GM12874 (cell line): ENCODE measurements at regions not wholly inside any gene's neighbourhood (a gene's known extent, or its start where the extent isn't known, plus 50 kb on each side); places are given as distances from the start of the nearest gene placed in this dataset.

ENCODE experiments used
- TF ChIP-seq, protein P1 (sequence below): IDR thresholded peaks from 2 replicates; pipeline ENCODE4 v1.5.1; 2011; ENCODE audit warnings: low read depth, mild to moderate bottlenecking, control low read depth, low read length, moderate library complexity; ENCODE audit not compliant: insufficient read depth

DNA sequence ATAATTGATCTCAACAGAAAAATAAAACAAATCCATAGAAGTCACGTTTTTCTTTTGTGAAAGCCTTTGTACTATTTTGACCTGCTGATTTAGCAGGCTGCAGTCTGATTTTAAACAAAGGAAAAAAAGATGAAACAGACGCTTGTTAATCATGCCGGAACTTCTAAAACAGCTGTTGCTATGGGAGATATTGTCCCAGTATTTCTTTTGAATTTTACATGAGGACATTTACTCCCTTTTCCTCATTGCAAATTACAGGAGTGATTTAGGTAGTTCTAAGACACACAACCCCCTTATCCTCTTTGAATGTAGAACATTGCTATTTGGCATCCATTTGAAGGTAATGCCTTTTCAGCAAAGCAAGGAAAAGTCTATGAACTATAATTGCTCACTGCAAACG is 416.1 kb downstream of the BCKDHB start:
- TF ChIP-seq, protein P1, sequence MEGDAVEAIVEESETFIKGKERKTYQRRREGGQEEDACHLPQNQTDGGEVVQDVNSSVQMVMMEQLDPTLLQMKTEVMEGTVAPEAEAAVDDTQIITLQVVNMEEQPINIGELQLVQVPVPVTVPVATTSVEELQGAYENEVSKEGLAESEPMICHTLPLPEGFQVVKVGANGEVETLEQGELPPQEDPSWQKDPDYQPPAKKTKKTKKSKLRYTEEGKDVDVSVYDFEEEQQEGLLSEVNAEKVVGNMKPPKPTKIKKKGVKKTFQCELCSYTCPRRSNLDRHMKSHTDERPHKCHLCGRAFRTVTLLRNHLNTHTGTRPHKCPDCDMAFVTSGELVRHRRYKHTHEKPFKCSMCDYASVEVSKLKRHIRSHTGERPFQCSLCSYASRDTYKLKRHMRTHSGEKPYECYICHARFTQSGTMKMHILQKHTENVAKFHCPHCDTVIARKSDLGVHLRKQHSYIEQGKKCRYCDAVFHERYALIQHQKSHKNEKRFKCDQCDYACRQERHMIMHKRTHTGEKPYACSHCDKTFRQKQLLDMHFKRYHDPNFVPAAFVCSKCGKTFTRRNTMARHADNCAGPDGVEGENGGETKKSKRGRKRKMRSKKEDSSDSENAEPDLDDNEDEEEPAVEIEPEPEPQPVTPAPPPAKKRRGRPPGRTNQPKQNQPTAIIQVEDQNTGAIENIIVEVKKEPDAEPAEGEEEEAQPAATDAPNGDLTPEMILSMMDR, result no peak

DNA sequence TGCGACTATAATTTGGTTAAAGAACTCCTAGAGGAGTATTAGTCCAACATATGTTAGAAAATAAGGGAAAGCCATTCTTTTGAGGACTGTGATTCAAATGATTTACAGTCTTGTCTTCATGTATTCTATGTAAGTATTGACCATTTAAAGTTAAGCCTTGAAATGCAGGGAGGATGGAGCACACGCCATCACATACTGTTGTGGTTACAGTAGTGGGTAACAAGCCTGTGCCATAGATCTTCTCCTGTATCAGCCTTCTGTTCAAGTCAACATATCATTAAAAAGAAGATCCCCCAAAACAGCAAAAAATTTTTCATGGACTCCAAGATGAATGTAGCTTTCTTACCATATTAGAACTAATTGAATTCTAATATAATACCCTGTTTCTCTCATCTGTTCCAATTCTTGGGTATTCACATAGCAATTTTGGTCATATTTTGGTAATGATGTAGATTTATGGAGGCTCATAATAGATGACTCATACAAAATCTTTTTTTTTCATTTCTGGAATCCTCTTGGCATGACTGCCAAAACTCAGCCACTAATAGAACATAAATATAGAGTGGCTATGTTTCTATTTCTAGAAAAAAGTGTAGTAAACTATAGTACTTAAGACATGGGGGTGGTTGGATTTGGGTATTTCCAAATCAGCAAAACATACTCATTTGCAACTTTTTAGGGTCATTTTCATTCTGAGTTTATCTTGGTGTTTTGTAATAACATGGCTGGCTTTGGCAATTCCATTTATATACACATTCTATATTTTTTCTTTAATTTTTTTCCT is 413.5 kb downstream of the BCKDHB start:
- TF ChIP-seq, protein P1, result no peak

DNA sequence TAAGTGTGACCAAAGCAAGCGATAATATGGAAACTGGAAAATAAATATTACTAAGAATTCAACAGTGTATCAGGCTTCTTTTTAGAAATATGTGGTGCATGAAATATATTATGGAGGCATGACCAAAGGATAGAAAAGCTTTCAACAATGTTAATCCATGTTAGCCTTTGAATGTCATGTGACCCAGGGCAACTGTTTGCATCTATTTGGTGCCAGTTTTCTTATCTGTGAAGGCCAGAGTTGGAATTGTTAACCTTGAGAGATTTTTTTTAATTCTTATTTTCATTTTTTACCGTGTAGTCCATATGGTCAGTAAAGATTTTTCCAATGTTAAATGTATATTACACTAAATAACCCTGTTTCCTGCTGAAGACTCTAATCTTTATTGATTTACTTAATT is 411.1 kb downstream of the BCKDHB start:
- TF ChIP-seq, protein P1, result no peak

DNA sequence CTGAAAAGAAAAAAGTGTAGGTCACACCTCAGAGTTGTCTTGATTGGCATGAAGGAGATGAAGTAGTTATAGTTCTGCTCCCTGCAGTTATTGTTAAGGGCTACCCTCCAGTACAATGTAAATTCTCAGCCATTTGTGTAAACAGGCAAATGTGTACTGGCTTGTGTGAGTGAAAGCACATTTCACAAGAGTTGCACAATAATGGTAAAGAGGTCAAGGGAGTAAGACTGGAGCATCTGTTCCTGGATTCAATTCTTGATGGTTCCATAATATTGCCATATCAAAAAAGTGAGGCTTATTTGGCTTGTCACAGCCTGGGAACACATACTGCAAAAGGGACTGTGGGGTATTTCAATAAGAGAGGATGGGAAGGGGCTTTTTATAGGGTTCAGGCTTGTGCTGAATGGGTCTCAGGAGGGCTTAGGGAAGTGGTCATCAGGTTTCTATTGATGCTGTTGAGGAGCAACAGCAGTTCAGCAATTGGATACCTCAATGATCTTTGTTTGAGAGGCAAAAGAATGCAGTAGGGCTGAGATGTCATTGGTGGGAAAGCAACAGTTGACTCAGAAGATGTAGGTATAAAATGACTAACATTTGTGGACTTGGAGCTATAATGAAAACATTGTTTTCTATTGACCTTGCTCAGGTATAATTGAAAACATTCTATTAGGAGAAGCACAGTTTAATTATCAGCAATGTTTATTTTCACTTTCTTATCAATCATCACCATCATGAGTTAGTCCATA is 402.6 kb downstream of the BCKDHB start:
- TF ChIP-seq, protein P1, result no peak

DNA sequence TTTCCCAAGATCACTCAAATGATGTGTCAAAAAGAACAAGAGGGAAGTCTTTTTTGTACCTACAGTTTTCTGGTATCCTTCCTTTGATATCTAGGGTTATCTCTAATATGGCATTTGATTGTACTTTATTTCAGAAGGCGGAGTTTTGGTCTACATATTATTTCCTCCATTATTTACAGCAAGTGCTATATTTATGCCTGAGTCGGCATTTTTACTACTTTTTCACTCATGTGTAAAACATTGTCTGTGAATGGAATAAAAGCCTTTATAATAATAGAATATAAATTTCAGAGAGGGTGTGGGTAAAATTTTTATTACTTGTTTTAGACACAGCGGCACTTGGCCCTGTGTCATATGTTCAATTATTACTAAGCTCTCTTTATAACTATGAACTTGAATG is 398.4 kb downstream of the BCKDHB start:
- TF ChIP-seq, protein P1, result no peak

DNA sequence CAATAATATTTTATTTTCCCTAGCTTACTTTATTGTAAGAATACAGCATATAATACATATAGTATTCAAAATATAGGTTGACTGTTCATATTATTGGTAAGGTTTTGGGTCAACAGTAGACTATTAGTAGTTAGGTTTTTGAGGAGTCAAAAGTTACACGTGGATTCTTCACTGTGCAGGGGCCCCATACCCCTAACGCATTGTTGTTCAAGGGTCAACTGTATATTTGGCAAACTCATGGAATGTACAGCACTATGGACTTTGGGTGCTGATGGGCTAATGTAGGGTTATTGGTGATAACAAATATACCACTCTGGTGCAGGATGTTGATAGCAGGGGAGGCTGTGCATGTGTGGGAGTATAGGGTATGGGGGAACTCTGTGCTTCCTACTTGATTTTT is 397.2 kb downstream of the BCKDHB start:
- TF ChIP-seq, protein P1, result no peak

DNA sequence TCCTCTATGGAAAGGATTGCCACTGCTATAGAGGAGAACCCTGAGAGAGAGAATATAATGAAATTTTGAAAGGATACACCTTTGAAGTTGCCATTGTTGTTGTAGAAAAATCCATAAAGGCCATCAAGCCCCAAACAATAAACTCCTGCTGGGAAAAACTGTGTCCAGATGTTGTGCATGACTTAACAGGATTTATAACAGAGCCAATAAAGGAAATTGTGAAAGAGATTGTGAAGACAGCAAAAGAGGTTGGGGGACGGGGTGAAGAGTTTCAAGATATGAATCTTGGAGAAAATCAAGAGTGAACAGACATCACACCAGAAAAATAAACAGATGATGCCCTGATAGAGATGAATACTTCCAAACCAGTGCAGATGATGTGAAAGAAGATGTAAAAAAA is 396.4 kb downstream of the BCKDHB start:
- TF ChIP-seq, protein P1, result no peak
